Activated B cell treated with CpG ODN at 0.5 μM for 24 hours (primary cell): ENCODE measurements at regions not wholly inside any gene's neighbourhood (a gene's known extent, or its start where the extent isn't known, plus 50 kb on each side); places are given as distances from the start of the nearest gene placed in this dataset.

Experiments used
- ATAC-seq: fragments of 200-7000 bp; cut with Tn5 transposase; one replicate; pipeline ENCODE4 v1.10.0; 2021; ENCODE audit warnings: low read depth, mild to moderate bottlenecking, moderate library complexity
- CTCF ChIA-PET: fragments of 350-600 bp; sonication (Branson Sonifier 250); formaldehyde crosslinking; loops from one replicate; lab custom pipeline; 2021; ENCODE audit warnings: antibody characterized with exemption; lab: Charles Lee
- POLR2A ChIA-PET: fragments of 350-600 bp; sonication (Branson Sonifier 250); formaldehyde crosslinking; loops from one replicate; lab custom pipeline; 2021; ENCODE audit warnings: antibody characterized with exemption; lab: Charles Lee
- DNase-seq: peaks from one replicate; pipeline ENCODE4 v3.0.0; 2022
- H3K27ac Mint-ChIP-seq: one replicate; pipeline ENCODE4 v1.8.0; 2020; ENCODE audit warnings: mixed read lengths
- H3K27me3 Mint-ChIP-seq: one replicate; pipeline ENCODE4 v1.8.0; 2021; ENCODE audit warnings: mixed read lengths
- H3K36me3 Mint-ChIP-seq: one replicate; pipeline ENCODE4 v1.8.0; 2021; ENCODE audit warnings: low read depth, mixed read lengths
- H3K4me1 Mint-ChIP-seq: one replicate; pipeline ENCODE4 v1.8.0; 2021; ENCODE audit warnings: mixed read lengths
- H3K4me3 Mint-ChIP-seq: one replicate; pipeline ENCODE4 v1.8.0; 2020; ENCODE audit warnings: mild to moderate bottlenecking, mixed read lengths
- H3K9me3 Mint-ChIP-seq: one replicate; pipeline ENCODE4 v1.8.0; 2020; ENCODE audit warnings: mixed read lengths
- intact Hi-C: fragments of 100-400 bp; cut with micrococcal nuclease; formaldehyde crosslinking; loops from one replicate; pipeline ENCODE4 v1.15.1; 2024
- TF ChIP-seq, protein P1 (sequence below): fragments of 200-600 bp; IDR thresholded peaks from one replicate; pipeline ENCODE4 v1.8.0; 2022; ENCODE audit warnings: antibody characterized with exemption, mild to moderate bottlenecking

DNA sequence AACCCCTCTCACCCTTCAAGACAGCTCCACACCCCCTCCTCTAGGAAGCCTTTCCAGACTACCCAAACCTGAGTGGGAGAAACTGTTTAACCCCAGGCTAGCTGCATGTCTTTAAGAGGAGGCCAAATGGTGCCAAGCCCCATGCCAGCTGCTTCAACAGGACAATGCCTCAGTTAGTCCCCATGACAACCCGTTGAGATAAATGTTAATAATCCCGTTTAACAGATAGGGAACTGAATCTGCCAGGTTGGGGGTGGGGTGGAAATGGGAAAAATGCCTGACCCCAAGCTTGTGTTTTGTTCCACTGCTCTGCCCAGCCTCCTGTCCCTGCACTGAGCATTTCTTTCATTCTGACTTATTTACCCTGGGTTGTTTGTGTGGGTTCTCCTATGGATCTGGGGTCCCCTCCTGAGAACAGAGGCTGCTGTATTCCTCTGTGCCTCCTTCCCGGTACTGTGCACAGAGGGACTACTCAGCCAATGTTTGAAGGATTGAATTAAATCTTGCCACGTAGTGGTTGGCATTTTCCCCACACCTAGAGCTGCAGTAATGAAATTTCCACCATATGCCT lies 452.6 kb upstream of the ZMIZ1 start:
- ChIA-PET POLR2A (interaction anchor here (0.8 kb wide), 1 partner anchor 323 kb away, joined by 3 read pairs; no protein-coding TSS in a partner anchor), CTCF (no interaction called here)
- TF ChIP-seq, protein P1, sequence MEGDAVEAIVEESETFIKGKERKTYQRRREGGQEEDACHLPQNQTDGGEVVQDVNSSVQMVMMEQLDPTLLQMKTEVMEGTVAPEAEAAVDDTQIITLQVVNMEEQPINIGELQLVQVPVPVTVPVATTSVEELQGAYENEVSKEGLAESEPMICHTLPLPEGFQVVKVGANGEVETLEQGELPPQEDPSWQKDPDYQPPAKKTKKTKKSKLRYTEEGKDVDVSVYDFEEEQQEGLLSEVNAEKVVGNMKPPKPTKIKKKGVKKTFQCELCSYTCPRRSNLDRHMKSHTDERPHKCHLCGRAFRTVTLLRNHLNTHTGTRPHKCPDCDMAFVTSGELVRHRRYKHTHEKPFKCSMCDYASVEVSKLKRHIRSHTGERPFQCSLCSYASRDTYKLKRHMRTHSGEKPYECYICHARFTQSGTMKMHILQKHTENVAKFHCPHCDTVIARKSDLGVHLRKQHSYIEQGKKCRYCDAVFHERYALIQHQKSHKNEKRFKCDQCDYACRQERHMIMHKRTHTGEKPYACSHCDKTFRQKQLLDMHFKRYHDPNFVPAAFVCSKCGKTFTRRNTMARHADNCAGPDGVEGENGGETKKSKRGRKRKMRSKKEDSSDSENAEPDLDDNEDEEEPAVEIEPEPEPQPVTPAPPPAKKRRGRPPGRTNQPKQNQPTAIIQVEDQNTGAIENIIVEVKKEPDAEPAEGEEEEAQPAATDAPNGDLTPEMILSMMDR, result no peak
- DNase-seq (no peak), ATAC-seq (no peak)
- Mint-ChIP-seq H3K4me3 (no peak overlapping the region), H3K9me3 (no peaks in the 10 kb centered on the region), H3K27me3 (peaks cover 16% of the 10 kb centered on the region), H3K27ac (no peak overlapping the region), H3K36me3 (no peaks in the 10 kb centered on the region), H3K4me1 (no peaks in the 10 kb centered on the region)
- intact Hi-C loops, result no loop called here

DNA sequence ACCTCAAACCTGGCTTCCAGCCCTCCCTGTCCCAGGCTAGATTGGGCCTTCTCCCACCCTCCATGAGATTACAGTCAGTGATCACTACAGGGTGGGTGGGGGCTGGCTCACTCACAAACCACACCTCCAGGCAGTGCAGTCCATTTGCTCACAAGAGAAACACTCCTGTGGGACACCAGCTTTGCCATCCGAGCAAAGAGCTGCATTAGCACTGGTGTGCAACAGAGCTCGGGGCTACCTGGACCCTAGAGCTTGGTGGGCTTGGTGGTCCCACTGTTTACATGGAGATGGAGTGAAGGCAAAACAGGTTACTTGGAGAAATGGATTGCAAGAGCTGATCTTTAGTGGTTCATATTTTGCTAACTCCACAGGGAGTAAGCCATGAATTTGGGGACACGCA lies 451.7 kb upstream of the ZMIZ1 start:
- CTCF ChIA-PET, result interaction anchor here (0.9 kb wide), 1 partner anchor 9 kb away, joined by 3 read pairs; no protein-coding TSS in a partner anchor
- no peaks in the 10 kb centered on the region for H3K9me3 Mint-ChIP-seq
- no peak overlapping the region for H3K4me3 Mint-ChIP-seq
- intact Hi-C loops, result no loop called here
- DNase-seq (no peak), ATAC-seq (no peak)
- H3K27me3 Mint-ChIP-seq, result peaks cover 8% of the 10 kb centered on the region
- H3K36me3 Mint-ChIP-seq, result no peaks in the 10 kb centered on the region
- no peaks in the 10 kb centered on the region for H3K4me1 Mint-ChIP-seq
- TF ChIP-seq, protein P1, result no peak
- POLR2A ChIA-PET, result interaction anchor here (0.8 kb wide), 1 partner anchor 322 kb away, joined by 3 read pairs; no protein-coding TSS in a partner anchor
- no peak overlapping the region for H3K27ac Mint-ChIP-seq

DNA sequence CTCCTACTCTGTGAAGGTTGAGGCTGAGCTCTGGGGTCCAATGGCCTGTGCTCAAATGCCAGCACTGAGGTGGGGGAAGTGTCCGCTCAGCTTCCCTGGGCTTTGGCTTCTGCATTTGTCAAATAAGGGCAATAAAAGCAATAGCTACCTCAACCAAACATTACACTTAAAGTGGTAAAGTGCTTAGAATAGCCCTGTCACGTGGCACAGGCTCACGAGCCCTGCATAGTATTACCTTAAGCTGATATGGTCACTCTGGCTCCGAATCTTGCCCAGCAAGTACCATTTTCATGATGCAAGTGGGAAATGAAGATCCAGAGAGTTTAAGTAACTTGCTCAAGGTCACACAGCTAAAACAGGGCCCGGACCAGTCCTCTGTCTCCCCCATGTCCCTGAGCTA lies 451.1 kb upstream of the ZMIZ1 start:
- no peak for ATAC-seq
- Mint-ChIP-seq H3K27me3 (peaks cover 7% of the 10 kb centered on the region), H3K27ac (no peak overlapping the region), H3K9me3 (no peaks in the 10 kb centered on the region), H3K4me3 (no peak overlapping the region), H3K36me3 (no peaks in the 10 kb centered on the region), H3K4me1 (no peaks in the 10 kb centered on the region)
- ChIA-PET POLR2A (no interaction called here), CTCF (interaction anchor here (0.9 kb wide), 1 partner anchor 9 kb away, joined by 3 read pairs; no protein-coding TSS in a partner anchor)
- TF ChIP-seq, protein P1, result no peak
- intact Hi-C loops, result no loop called here
- no peak for DNase-seq

DNA sequence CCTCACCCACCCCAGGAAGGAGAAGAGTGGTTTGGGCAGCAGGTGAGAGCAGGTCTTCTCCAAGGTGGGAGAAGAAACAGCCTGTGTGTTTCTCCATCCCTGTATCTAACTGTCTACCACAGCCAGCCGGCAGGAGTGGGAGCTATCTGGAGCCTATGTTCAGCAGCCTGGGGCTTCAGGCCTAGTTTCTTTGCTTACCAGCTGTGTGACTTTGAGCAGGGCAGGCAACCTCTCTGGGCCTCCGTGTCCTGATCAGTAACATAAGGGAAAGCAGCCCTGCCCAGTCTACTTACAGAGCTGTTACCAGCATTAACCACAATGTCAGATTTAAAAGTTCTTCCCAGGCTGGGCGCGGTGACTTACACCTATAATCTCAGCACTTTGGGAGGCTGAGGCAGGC lies 450.7 kb upstream of the ZMIZ1 start:
- H3K36me3 Mint-ChIP-seq, result no peaks in the 10 kb centered on the region
- no peak overlapping the region for H3K4me3 Mint-ChIP-seq
- H3K9me3 Mint-ChIP-seq, result no peaks in the 10 kb centered on the region
- no peaks in the 10 kb centered on the region for H3K4me1 Mint-ChIP-seq
- ATAC-seq (no peak), DNase-seq (no peak)
- TF ChIP-seq, protein P1, result no peak
- CTCF ChIA-PET, result no interaction called here
- H3K27me3 Mint-ChIP-seq, result peaks cover 9% of the 10 kb centered on the region
- POLR2A ChIA-PET, result no interaction called here
- H3K27ac Mint-ChIP-seq, result no peak overlapping the region
- intact Hi-C loops, result no loop called here

DNA sequence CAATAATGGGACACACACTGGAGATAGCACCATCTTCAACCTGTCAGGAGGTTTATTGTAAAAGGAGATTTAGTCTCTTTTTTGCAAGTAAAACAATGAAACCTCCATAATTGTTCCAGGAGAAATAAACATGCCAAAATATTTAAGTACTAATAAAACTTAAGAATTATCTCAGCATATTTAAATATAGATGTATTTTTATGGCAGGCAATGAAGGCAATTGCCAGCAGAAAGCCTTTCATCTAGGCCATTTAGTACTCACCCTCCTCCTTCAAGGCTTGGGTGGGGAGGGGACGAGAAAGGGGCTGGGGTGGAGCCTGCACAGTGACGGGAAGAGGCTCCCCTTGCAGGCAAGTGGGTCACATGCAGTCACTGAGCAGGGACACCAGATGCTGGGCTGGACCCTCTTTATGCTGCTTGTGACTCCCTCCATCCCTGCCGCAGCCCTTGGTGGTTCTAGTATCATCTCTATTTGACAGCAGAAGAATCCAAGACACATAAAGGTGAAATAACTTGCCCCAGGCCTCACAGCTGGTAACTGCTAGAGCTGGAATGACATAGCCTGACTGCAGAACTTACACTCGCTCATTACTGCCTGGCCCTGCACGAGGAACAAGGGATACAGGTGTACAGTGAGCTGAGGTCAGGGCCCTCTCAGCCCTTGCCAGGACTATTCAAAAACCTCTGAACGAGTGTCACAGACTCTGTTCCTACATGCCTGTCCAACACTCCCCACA lies 449.5 kb upstream of the ZMIZ1 start:
- no peak overlapping the region for H3K4me3 Mint-ChIP-seq
- POLR2A ChIA-PET, result no interaction called here
- CTCF ChIA-PET, result no interaction called here

More for the DNA sequence above, 449.5 kb upstream of the ZMIZ1 start:
- no peaks in the 10 kb centered on the region for H3K9me3 Mint-ChIP-seq
- DNase-seq (no peak), ATAC-seq (no peak)
- peaks cover 14% of the 10 kb centered on the region for H3K27me3 Mint-ChIP-seq
- TF ChIP-seq, protein P1, result no peak
- H3K36me3 Mint-ChIP-seq, result no peaks in the 10 kb centered on the region
- intact Hi-C loops, result no loop called here
- H3K4me1 Mint-ChIP-seq, result no peaks in the 10 kb centered on the region
- H3K27ac Mint-ChIP-seq, result no peak overlapping the region
